ENCODE measurements at regions not wholly inside any gene's neighbourhood (a gene's known extent, or its start where the extent isn't known, plus 50 kb on each side); places are given as distances from the start of the nearest gene placed in this dataset.
"Not testable (repeated sequence)": the region's sequence is repeated elsewhere in the genome, so short reads cannot be mapped to it uniquely, and the experiment has no call there.

DNA sequence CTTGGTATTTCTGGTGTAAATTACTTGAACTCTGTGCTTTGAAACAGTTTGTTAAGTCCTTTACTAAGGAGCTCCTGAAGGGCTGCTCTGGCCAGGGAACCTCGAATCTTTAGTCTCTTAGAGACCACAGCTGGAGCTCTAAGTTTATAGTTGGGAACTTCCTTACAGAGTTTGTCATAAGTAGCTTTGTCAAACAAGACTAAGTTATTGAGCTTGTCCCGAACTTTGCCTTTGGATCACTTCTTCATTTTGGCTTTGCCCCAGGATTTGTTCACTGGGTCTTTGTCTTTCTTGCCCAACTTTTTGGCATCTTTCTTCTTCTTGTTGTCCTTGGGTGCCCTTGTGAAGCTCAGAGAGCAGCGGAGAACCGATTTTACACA is 64.8 kb downstream of the FAM50B start:
- H3K4me1 ChIP-seq (ENCODE audit: control insufficient read depth in 2 of 2, insufficient read depth in 2 of 2, low read length in 2 of 2), result peaks cover 17 to 26% of the 10 kb centered on the region in 2 donors
- H3K27me3 Mint-ChIP-seq, result peaks cover 26 to 79% (median 33%) of the 10 kb centered on the region in 5 donors
- ATAC-seq, result no peak
- no peaks in the 10 kb centered on the region for H3K36me3 ChIP-seq (ENCODE audit: control insufficient read depth in 2 of 3, insufficient read depth in 3 of 3, low read length in 3 of 3)
- no peak overlapping the region for H3K4me3 ChIP-seq (ENCODE audit: low read length)
- no peak overlapping the region for H3K27ac ChIP-seq (ENCODE audit: low read depth, low read length)
- no peak overlapping the region for H3K27ac Mint-ChIP-seq
- intact Hi-C loops (cut with micrococcal nuclease), result loop anchor here in 1 of 2 donors (2.0 kb wide), 1 partner anchor 15 kb away; no protein-coding TSS in a partner anchor
- H3K4me3 Mint-ChIP-seq, result peak overlapping the region in 8 of 10 donors; percentile 18 to 78 (median 52)
- CTCF ChIA-PET, result interaction anchor here (1.1 kb wide), 2 partner anchors 65 to 183 kb away, joined by 3 to 4 read pairs; partner anchors contain the start of gene FAM50B
- peaks cover 22 to 48% (median 34%) of the 10 kb centered on the region in 7 donors for H3K4me1 Mint-ChIP-seq
- H3K36me3 Mint-ChIP-seq, result peaks cover 0 to 6% (median 0%) of the 10 kb centered on the region in 5 donors
- peaks cover 0 to 8% (median 0%) of the 10 kb centered on the region in 11 donors for H3K9me3 Mint-ChIP-seq
- POLR2A ChIA-PET, result interaction anchor here (0.8 kb wide), 1 partner anchor 60 kb away, joined by 3 read pairs; no protein-coding TSS in a partner anchor
- H3K9me3 ChIP-seq (ENCODE audit: control insufficient read depth in 2 of 3, low read length in 3 of 3), result no peaks in the 10 kb centered on the region
- H3K27me3 ChIP-seq (ENCODE audit: control insufficient read depth in 2 of 2, insufficient read depth in 2 of 2, low read length in 2 of 2), result no peaks in the 10 kb centered on the region
- DNase-seq, result no peak

DNA sequence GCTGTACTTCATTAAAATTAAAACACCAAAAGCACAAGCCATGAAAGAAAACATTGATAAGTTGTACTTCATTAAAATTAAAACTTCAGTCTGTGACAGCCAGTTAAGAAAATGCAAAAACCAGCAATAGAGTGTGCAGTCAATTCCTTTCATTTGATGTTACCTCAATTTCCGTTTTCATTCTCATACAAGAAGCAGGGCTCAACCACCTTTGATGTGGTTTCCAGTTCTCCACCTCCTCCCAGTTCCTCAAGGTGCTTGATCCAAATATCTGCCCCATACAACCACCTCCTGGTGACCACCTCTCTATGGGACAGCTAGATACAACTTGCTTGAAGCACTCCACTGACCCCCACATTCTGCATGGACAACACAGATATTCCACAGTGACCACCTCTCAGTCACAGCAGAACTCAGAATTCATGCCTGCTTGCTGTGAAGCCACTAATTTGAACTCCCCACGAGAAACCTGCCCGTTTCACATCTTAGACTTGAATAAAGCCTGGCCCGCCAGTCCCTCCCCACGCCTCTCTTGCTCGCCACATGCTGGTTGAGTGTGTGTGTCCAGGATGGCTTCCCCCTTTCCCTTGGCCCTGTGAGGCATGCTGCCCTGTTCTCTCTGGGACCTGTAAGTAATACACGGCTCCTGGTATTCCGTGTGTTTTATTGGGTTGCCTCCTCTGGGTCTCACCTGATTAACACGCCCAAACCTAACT is 66.1 kb downstream of the FAM50B start:
- H3K36me3 ChIP-seq (ENCODE audit: control insufficient read depth in 2 of 3, insufficient read depth in 3 of 3, low read length in 3 of 3), result no peaks in the 10 kb centered on the region
- Mint-ChIP-seq H3K4me3 (peak overlapping the region; percentile 66 to 84 (median 78)), H3K36me3 (peaks cover 0 to 6% (median 0%) of the 10 kb centered on the region in 5 donors), H3K9me3 (peaks cover 0 to 8% (median 0%) of the 10 kb centered on the region in 11 donors), H3K4me1 (peaks cover 22 to 48% (median 34%) of the 10 kb centered on the region in 7 donors), H3K27ac (peak overlapping the region in 5 of 9 donors; percentile 22 to 87 (median 67)), H3K27me3 (peaks cover 21 to 72% (median 31%) of the 10 kb centered on the region in 5 donors)
- peak overlapping the region; percentile 38 for H3K4me3 ChIP-seq (ENCODE audit: low read length)
- peaks cover 17 to 26% of the 10 kb centered on the region in 2 donors for H3K4me1 ChIP-seq (ENCODE audit: control insufficient read depth in 2 of 2, insufficient read depth in 2 of 2, low read length in 2 of 2)
- peak in 8 of 9 donors; percentile 31 to 75 (median 58) for DNase-seq
- no peaks in the 10 kb centered on the region for H3K9me3 ChIP-seq (ENCODE audit: control insufficient read depth in 2 of 3, low read length in 3 of 3)
- H3K27me3 ChIP-seq (ENCODE audit: control insufficient read depth in 2 of 2, insufficient read depth in 2 of 2, low read length in 2 of 2), result no peaks in the 10 kb centered on the region
- CTCF ChIA-PET, result interaction anchor here (1.2 kb wide), 2 partner anchors 19 to 66 kb away, joined by 3 read pairs; partner anchors contain the start of gene FAM50B
- POLR2A ChIA-PET, result interaction anchor here (0.7 kb wide), 1 partner anchor 106 kb away, joined by 3 read pairs; a partner anchor contains a TSS
- intact Hi-C loops (cut with micrococcal nuclease), result loop anchor here (1.0 to 5.0 kb wide), 3 partner anchors 14 to 68 kb away; partner anchors contain the start of gene FAM50B (in 2 of the 2)
- ATAC-seq, result peak; percentile 73
- H3K27ac ChIP-seq (ENCODE audit: low read depth, low read length), result no peak overlapping the region

DNA sequence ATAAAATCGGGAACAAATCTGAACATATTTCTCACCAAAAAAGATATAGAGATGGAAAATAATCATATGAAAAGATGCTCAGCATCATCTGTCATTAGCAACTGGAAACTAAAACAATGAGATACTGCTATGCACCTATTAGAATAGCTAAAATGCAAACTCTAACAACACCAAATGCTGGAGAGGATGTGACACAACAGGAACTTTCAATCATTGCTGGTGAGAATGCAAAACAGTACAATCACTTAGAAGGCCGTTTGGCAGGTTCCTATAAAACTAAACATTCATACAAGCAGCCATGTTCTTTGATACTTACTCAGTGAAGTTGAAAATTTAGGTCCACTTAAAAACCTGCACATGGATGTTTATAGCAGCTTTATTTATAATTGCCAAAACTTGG is 67.0 kb downstream of the FAM50B start:
- Histone ChIP-seq H3K27ac (ENCODE audit: low read depth, low read length) (no peak overlapping the region), H3K4me3 (ENCODE audit: low read length) (no peak overlapping the region), H3K36me3 (ENCODE audit: control insufficient read depth in 2 of 3, insufficient read depth in 3 of 3, low read length in 3 of 3) (no peaks in the 10 kb centered on the region), H3K4me1 (ENCODE audit: control insufficient read depth in 2 of 2, insufficient read depth in 2 of 2, low read length in 2 of 2) (peaks cover 17 to 26% of the 10 kb centered on the region in 2 donors), H3K9me3 (ENCODE audit: control insufficient read depth in 2 of 3, low read length in 3 of 3) (no peaks in the 10 kb centered on the region), H3K27me3 (ENCODE audit: control insufficient read depth in 2 of 2, insufficient read depth in 2 of 2, low read length in 2 of 2) (no peaks in the 10 kb centered on the region)
- Mint-ChIP-seq H3K9me3 (peaks cover 0 to 8% (median 0%) of the 10 kb centered on the region in 11 donors), H3K4me1 (peaks cover 22 to 48% (median 34%) of the 10 kb centered on the region in 7 donors), H3K27me3 (peaks cover 14 to 72% (median 21%) of the 10 kb centered on the region in 5 donors), H3K4me3 (peak overlapping the region in 3 of 10 donors; percentile 75 to 84 (median 78)), H3K36me3 (peaks cover 0 to 6% (median 0%) of the 10 kb centered on the region in 5 donors), H3K27ac (no peak overlapping the region)
- DNase-seq, result no peak
- intact Hi-C loops (cut with micrococcal nuclease), result loop anchor here in 1 of 2 donors (5.0 kb wide), 1 partner anchor 69 kb away; the partner anchor contains the start of gene FAM50B
- ChIA-PET POLR2A (no interaction called here), CTCF (no interaction called here)
- ATAC-seq, result no peak

DNA sequence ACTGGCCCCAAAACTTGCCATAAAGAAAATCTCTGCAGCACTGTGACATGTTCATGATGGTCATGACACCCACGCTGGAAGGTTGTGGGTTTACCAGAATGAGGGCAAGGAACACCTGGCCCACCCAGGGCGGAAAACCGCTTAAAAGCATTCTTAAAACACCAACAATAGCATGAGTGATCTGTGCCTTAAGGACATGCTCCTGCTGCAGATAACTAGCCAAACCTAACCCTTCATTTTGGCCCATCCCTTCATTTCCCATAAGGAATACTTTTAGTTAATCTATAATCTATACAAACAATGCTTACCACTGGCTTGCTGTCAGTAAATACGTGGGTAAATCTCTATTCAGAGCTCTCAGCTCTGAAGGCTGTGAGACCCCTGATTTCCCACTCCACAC is 67.6 kb downstream of the FAM50B start:
- POLR2A ChIA-PET, H3K27ac Mint-ChIP-seq: not testable (repeated sequence)

DNA sequence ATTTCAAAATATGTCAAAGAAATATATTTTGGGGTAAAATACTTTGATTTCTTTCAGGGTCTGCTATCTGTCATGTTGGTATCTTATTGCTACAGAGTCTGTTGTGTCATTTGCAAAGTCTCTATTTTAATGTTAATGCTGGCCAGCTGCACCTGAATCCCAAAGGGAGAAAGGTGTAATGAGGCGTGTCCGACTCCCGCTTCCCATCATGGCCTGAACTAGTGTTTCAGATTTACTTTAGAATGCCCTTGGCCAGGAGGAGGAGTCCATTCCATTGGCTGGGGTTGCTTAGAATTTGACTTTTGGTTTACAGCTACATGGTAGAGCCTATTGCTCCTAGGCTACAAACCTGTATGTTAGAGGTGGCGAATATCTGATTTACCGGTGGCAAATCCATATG is 69.3 kb downstream of the FAM50B start:
- Histone ChIP-seq H3K4me3 (ENCODE audit: low read length) (no peak overlapping the region), H3K36me3 (ENCODE audit: control insufficient read depth in 2 of 3, insufficient read depth in 3 of 3, low read length in 3 of 3) (no peaks in the 10 kb centered on the region), H3K27me3 (ENCODE audit: control insufficient read depth in 2 of 2, insufficient read depth in 2 of 2, low read length in 2 of 2) (no peaks in the 10 kb centered on the region), H3K27ac (ENCODE audit: low read depth, low read length) (no peak overlapping the region), H3K4me1 (ENCODE audit: control insufficient read depth in 2 of 2, insufficient read depth in 2 of 2, low read length in 2 of 2) (peaks cover 17 to 26% of the 10 kb centered on the region in 2 donors), H3K9me3 (ENCODE audit: control insufficient read depth in 2 of 3, low read length in 3 of 3) (no peaks in the 10 kb centered on the region)
- H3K4me3 Mint-ChIP-seq, result no peak overlapping the region
- CTCF ChIA-PET, result no interaction called here
- DNase-seq, result no peak
- POLR2A ChIA-PET, result no interaction called here
- H3K9me3 Mint-ChIP-seq, result peaks cover 0 to 8% (median 0%) of the 10 kb centered on the region in 11 donors
- ATAC-seq, result no peak
- intact Hi-C loops (cut with micrococcal nuclease), result loop anchor here in 1 of 2 donors (5.0 kb wide), 1 partner anchor 71 kb away; the partner anchor contains the start of gene FAM50B
- H3K36me3 Mint-ChIP-seq, result peaks cover 0 to 4% (median 0%) of the 10 kb centered on the region in 5 donors
- H3K27me3 Mint-ChIP-seq, result peaks cover 0 to 60% (median 6%) of the 10 kb centered on the region in 5 donors
- peak overlapping the region in 1 of 9 donors; percentile 43 for H3K27ac Mint-ChIP-seq
- H3K4me1 Mint-ChIP-seq, result peaks cover 18 to 36% (median 29%) of the 10 kb centered on the region in 7 donors

More for the DNA sequence above, 67.6 kb downstream of the FAM50B start:
- H3K36me3 Mint-ChIP-seq; DNase-seq; H3K4me3 ChIP-seq (ENCODE audit: low read length); H3K9me3 Mint-ChIP-seq; H3K27ac ChIP-seq (ENCODE audit: low read depth, low read length); H3K9me3 ChIP-seq (ENCODE audit: control insufficient read depth in 2 of 3, low read length in 3 of 3); H3K4me3 Mint-ChIP-seq; H3K27me3 ChIP-seq (ENCODE audit: control insufficient read depth in 2 of 2, insufficient read depth in 2 of 2, low read length in 2 of 2); CTCF ChIA-PET; ATAC-seq; H3K36me3 ChIP-seq (ENCODE audit: control insufficient read depth in 2 of 3, insufficient read depth in 3 of 3, low read length in 3 of 3): not testable (repeated sequence)
- H3K4me1 ChIP-seq (ENCODE audit: control insufficient read depth in 2 of 2, insufficient read depth in 2 of 2, low read length in 2 of 2), result peaks cover 17 to 26% of the 10 kb centered on the region in 2 donors
- Mint-ChIP-seq H3K4me1 (peaks cover 22 to 48% (median 34%) of the 10 kb centered on the region in 7 donors), H3K27me3 (peaks cover 9 to 69% (median 16%) of the 10 kb centered on the region in 5 donors)
- intact Hi-C loops (cut with micrococcal nuclease), result loop anchor here in 1 of 2 donors (5.0 kb wide), 1 partner anchor 69 kb away; the partner anchor contains the start of gene FAM50B

DNA sequence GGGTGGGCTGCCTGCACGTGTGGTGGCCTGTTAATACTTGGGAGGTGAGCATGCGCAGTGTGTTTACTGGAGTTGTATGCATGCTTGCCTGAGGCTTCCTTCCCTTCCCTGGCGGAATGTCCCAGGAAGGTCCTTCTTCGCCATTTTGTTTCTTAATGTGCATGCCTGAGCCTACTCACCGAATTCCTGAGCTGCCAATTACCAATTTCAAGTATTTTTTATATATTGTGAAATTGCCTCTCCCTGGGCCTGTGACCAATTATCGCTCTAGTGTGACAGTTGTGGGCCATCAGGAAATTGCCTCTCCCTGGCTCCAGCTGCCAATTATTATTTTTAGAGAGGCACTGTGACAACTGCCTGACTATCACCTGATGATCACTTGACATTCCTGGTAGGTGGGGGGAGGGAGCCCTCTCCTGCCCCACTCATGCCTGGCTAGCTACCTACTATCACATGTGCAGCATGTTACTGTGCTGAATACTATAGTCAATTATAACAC is 70.0 kb downstream of the FAM50B start:
- ChIA-PET POLR2A (no interaction called here), CTCF (interaction anchor here (0.6 kb wide), 1 partner anchor 14 kb away, joined by 3 read pairs; no protein-coding TSS in a partner anchor)
- Mint-ChIP-seq H3K27me3 (peaks cover 0 to 60% (median 2%) of the 10 kb centered on the region in 5 donors), H3K9me3 (peaks cover 0 to 8% (median 0%) of the 10 kb centered on the region in 11 donors), H3K4me1 (peaks cover 16 to 30% (median 25%) of the 10 kb centered on the region in 7 donors), H3K4me3 (no peak overlapping the region), H3K27ac (no peak overlapping the region), H3K36me3 (peaks cover 0 to 4% (median 0%) of the 10 kb centered on the region in 5 donors)
- intact Hi-C loops (cut with micrococcal nuclease), result loop anchor here in 1 of 2 donors (5.0 kb wide), 1 partner anchor 72 kb away; the partner anchor contains the start of gene FAM50B
- Histone ChIP-seq H3K27ac (ENCODE audit: low read depth, low read length) (no peak overlapping the region), H3K36me3 (ENCODE audit: control insufficient read depth in 2 of 3, insufficient read depth in 3 of 3, low read length in 3 of 3) (no peaks in the 10 kb centered on the region), H3K4me1 (ENCODE audit: control insufficient read depth in 2 of 2, insufficient read depth in 2 of 2, low read length in 2 of 2) (peaks cover 16 to 22% of the 10 kb centered on the region in 2 donors), H3K4me3 (ENCODE audit: low read length) (no peak overlapping the region), H3K27me3 (ENCODE audit: control insufficient read depth in 2 of 2, insufficient read depth in 2 of 2, low read length in 2 of 2) (no peaks in the 10 kb centered on the region), H3K9me3 (ENCODE audit: control insufficient read depth in 2 of 3, low read length in 3 of 3) (no peaks in the 10 kb centered on the region)
- no peak for ATAC-seq
- DNase-seq, result no peak

Data from naive thymus-derived CD4-positive, alpha-beta T cell (primary cell).